VCaP (cell line): ENCODE measurements at regions not wholly inside any gene's neighbourhood (a gene's known extent, or its start where the extent isn't known, plus 50 kb on each side); places are given as distances from the start of the nearest gene placed in this dataset.
"Not testable (repeated sequence)": the region's sequence is repeated elsewhere in the genome, so short reads cannot be mapped to it uniquely, and the experiment has no call there.

ENCODE experiments used
- H3K27ac ChIP-seq: fragments of 450-650 bp; 2 replicates; pipeline ENCODE4 v1.5.1; 2017
- TF ChIP-seq, protein P1 (sequence below): fragments of 450-650 bp; conservative IDR thresholded peaks from 2 replicates; pipeline ENCODE4 v1.5.1; 2017; ENCODE audit warnings: mild to moderate bottlenecking, moderate library complexity

DNA sequence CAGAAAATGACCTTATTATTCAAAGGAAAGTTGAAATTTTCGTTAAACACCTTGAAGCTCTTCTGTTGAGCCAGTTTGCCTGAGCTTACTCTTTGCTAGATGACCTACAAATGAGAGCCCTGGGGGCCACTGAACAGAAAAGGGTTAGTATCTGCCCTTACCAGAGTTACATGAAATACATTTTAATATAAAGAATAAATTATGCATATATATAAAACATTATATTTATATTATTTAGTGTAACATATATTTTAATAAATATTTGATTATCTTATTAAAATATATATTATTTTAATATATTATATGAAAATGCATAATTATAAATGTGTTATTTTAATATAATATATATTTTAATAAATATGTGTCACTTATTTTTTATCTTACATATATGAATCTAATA lies 628.4 kb upstream of the TPK1 start:
- TF ChIP-seq, protein P1, sequence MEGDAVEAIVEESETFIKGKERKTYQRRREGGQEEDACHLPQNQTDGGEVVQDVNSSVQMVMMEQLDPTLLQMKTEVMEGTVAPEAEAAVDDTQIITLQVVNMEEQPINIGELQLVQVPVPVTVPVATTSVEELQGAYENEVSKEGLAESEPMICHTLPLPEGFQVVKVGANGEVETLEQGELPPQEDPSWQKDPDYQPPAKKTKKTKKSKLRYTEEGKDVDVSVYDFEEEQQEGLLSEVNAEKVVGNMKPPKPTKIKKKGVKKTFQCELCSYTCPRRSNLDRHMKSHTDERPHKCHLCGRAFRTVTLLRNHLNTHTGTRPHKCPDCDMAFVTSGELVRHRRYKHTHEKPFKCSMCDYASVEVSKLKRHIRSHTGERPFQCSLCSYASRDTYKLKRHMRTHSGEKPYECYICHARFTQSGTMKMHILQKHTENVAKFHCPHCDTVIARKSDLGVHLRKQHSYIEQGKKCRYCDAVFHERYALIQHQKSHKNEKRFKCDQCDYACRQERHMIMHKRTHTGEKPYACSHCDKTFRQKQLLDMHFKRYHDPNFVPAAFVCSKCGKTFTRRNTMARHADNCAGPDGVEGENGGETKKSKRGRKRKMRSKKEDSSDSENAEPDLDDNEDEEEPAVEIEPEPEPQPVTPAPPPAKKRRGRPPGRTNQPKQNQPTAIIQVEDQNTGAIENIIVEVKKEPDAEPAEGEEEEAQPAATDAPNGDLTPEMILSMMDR: no peak

GRCh38 chr7:145462463-145462862 lies 626.6 kb upstream of the TPK1 start:
- TF ChIP-seq, protein P1: no peak
- H3K27ac ChIP-seq: no peak overlapping the region

More for the DNA sequence above, 628.4 kb upstream of the TPK1 start:
- no peak overlapping the region for H3K27ac ChIP-seq

DNA sequence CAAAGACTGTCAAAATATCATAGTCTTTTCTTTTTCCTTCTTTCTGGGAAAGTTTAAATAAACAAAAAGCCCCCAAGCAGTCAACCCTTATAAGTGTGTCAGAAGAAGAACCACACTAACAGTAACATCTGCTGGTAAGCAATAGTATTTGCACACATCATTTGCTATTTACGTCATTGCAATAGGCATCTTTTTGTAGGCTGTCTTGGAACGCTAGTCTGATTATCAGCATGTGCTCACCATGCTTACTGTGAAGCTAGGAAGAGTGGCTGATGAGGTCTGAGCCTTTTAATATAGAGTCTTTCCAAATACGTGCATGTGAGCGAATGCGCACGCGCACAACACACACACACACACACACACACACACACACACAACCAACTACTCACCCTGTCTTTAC lies 599.0 kb upstream of the TPK1 start:
- TF ChIP-seq, protein P1: no peak
- no peak overlapping the region for H3K27ac ChIP-seq

GRCh38 chr7:145431834-145432233 lies 596.0 kb upstream of the TPK1 start:
- no peak overlapping the region for H3K27ac ChIP-seq
- TF ChIP-seq, protein P1: no peak

GRCh38 chr7:145418481-145418880 lies 582.6 kb upstream of the TPK1 start:
- H3K27ac ChIP-seq: not testable (repeated sequence)

GRCh38 chr7:145411066-145411465 lies 575.2 kb upstream of the TPK1 start:
- no peak overlapping the region for H3K27ac ChIP-seq
- TF ChIP-seq, protein P1: no peak

DNA sequence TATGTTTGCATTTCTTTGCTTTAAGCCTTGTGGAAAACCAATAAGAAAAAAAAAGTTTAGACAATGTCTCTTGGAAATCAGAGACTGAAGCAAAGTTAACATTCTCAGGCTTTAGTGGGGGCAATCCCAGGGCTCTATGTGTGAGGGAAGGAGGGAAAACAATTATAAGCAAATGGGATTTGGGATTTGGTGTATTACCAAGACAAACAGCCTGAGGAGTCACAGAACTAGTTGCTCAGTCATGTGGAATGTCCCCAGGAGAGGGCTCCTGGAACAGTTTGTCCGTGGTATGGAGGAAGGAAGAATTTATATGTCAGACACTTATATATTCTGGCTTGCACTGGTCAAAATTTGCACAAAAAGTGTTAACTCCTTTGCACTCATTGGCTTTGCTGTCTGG lies 562.9 kb upstream of the TPK1 start:
- TF ChIP-seq, protein P1: no peak
- no peak overlapping the region for H3K27ac ChIP-seq

DNA sequence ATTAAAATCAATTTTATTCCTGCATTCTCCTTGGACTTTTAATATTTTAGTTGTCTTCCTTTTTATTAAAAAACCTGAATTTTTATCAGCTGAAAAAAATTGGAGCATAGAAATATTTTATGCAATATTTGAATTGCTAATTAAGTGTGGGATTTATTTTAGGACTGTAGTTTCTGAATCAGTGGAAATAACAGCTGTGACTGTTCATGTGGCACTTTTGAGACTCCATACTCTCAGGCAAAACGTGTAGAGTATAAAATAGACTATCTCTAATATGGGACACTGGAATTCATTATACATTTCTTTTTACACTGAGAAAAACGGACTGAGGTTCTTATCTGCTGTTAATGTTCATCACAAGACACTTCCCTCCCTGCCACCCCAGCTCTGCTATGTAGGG lies 558.3 kb upstream of the TPK1 start:
- TF ChIP-seq, protein P1: no peak

More for the DNA sequence above, 558.3 kb upstream of the TPK1 start:
- no peak overlapping the region for H3K27ac ChIP-seq
